Vagina (tissue), 2 donors: ENCODE measurements at regions not wholly inside any gene's neighbourhood (a gene's known extent, or its start where the extent isn't known, plus 50 kb on each side); places are given as distances from the start of the nearest gene placed in this dataset.

Experiments
- DNase-seq, 2 donors: peaks; one replicate each; pipeline ENCODE4 v3.0.0-alpha.2; 2017; ENCODE audit errors: extremely low spot score in 2 of 2
- H3K27ac ChIP-seq: fragments of 200-600 bp; sonication (generic); one replicate; pipeline ENCODE4 v1.5.1; 2019
- H3K27me3 ChIP-seq: fragments of 200-600 bp; sonication (generic); one replicate; pipeline ENCODE4 v1.5.1; 2019
- H3K36me3 ChIP-seq, 2 donors: fragments of 200-600 bp; sonication (generic); one replicate each; pipeline ENCODE4 v1.5.1; 2017 to 2019
- H3K4me1 ChIP-seq: fragments of 200-600 bp; sonication (generic); one replicate; pipeline ENCODE4 v1.5.1; 2019
- H3K4me3 ChIP-seq, 2 donors: fragments of 200-600 bp; sonication (generic); 1 replicate in 1 of 2; 2 replicates in 1 of 2; pipeline ENCODE4 v1.5.1; 2016 to 2019
- H3K9me3 ChIP-seq: fragments of 200-600 bp; sonication (generic); one replicate; pipeline ENCODE4 v1.5.1; 2019
- POLR2A ChIP-seq, 2 donors: fragments of 450-650 bp; IDR thresholded peaks; one replicate each; pipeline ENCODE4 v1.6.1; 2017; ENCODE audit warnings: antibody characterized with exemption in 2 of 2, mild to moderate bottlenecking in 2 of 2, moderate library complexity in 2 of 2
- POLR2AphosphoS5 ChIP-seq, 2 donors: sonication (generic); formaldehyde crosslinking; IDR thresholded peaks; one replicate each; pipeline ENCODE4 v1.9.0; 2017; ENCODE audit warnings: antibody characterized with exemption in 2 of 2, mild to moderate bottlenecking in 2 of 2, low read depth in 1 of 2; ENCODE audit not compliant: insufficient read depth in 1 of 2
- intact Hi-C: fragments of 100-400 bp; cut with DNase I; formaldehyde crosslinking; loops from one replicate; pipeline ENCODE4 v1.15.1; 2023
- TF ChIP-seq, protein P1 (sequence below), 3 experiments: fragments of 450-650 bp in 2 of 3; fragments of 200-600 bp in 1 of 3; sonication (generic) in 1 of 3; IDR thresholded peaks; one replicate each; pipeline ENCODE4 v1.5.1; 2017 to 2019; ENCODE audit warnings: antibody characterized with exemption in 3 of 3, mild to moderate bottlenecking in 2 of 3, moderate library complexity in 2 of 3

DNA sequence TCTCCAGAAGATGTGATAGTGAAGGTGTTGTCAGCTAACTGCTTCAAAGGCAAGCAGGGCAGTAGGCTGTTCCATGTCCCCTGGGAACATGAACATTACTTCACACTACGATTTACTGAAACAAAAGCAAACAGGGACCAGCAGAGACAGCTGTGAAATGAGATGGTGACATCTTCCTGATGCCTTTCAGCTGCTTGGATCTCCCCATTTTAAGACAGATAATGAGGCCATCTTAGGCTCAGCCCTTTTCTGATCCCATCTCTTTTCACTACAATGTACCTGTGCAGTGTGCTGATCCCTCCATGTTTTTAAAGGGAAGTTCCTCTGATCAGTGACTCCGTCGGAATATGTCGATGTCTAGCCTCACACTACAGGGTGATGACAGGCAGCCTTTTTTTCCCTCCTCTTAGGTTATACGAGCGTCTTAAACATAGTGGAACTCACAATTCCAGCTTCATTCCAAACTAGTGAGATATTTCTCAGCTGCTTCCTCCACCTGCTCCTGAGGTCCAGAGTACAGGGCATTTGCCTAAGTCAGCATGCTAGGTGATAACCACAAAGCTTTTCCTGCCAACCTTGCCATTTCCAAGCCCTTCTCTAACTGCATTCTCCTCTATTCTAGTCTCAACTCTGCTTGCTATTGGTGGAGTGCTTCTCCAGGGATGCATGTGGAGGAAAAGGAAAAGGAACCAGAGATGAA, 87.6 kb upstream of the EGLN3 start:
- Histone ChIP-seq H3K27ac (no peak overlapping the region), H3K9me3 (no peaks in the 10 kb centered on the region), H3K4me1 (peaks cover 14% of the 10 kb centered on the region), H3K27me3 (no peaks in the 10 kb centered on the region), H3K36me3 (no peaks in the 10 kb centered on the region), H3K4me3 (no peak overlapping the region)
- intact Hi-C loops = loop anchor here (10.0 kb wide), 1 partner anchor 64 kb away; no protein-coding TSS in a partner anchor
- DNase-seq = no peak
- TF ChIP-seq POLR2AphosphoS5 (IDR thresholded peaks at IDR 0.05; ENCODE audit: insufficient read depth in 1 of 2, low read depth in 1 of 2) (no peak), POLR2A (IDR thresholded peaks at IDR 0.05) (no peak)
- TF ChIP-seq, protein P1, sequence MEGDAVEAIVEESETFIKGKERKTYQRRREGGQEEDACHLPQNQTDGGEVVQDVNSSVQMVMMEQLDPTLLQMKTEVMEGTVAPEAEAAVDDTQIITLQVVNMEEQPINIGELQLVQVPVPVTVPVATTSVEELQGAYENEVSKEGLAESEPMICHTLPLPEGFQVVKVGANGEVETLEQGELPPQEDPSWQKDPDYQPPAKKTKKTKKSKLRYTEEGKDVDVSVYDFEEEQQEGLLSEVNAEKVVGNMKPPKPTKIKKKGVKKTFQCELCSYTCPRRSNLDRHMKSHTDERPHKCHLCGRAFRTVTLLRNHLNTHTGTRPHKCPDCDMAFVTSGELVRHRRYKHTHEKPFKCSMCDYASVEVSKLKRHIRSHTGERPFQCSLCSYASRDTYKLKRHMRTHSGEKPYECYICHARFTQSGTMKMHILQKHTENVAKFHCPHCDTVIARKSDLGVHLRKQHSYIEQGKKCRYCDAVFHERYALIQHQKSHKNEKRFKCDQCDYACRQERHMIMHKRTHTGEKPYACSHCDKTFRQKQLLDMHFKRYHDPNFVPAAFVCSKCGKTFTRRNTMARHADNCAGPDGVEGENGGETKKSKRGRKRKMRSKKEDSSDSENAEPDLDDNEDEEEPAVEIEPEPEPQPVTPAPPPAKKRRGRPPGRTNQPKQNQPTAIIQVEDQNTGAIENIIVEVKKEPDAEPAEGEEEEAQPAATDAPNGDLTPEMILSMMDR (IDR thresholded peaks at IDR 0.05) = no peak

DNA sequence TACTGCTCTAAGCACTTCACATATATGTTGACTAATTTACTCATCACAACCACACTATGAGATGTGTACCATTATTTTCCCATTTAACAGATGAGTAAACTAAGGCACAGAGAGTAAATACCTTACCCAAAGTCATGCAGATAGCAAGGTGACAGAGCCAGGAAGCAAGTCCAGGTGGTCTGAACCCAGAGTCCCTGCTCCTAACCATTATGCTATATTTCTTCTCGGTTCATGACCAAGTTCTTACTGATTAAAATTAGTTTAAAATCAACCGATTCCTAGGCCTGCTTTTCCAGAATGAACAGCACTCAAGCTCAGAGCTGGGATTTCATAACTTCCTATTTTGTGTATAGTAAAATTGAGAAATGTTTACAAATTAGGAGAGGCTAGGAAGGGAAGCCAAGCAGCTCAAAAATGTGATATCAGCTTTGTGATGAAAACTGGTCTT, 85.5 kb upstream of the EGLN3 start:
- TF ChIP-seq POLR2AphosphoS5 (IDR thresholded peaks at IDR 0.05; ENCODE audit: insufficient read depth in 1 of 2, low read depth in 1 of 2) = no peak
- TF ChIP-seq POLR2A (IDR thresholded peaks at IDR 0.05) = no peak
- TF ChIP-seq, protein P1 (IDR thresholded peaks at IDR 0.05) = no peak
- intact Hi-C loops = loop anchor here (10.0 kb wide), 1 partner anchor 62 kb away; no protein-coding TSS in a partner anchor

DNA sequence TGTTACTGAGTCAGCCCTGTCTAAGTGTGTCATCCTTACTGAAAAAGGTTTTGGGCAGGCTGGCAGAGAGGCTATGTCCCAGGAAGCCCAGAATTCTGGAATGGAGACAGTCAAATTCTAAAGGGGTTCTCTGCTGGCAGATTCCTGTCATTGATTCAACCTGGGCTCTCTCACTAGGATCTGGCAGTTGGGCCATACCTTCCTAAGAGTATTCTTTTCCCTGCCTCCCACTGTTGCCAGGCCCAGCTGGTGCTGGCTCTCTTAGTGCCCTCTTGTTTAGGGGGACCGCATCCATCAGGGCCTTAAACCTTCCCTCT, 85.0 kb upstream of the EGLN3 start:
- Histone ChIP-seq H3K4me1 (peaks cover 19% of the 10 kb centered on the region), H3K27ac (peak overlapping the region; percentile 42), H3K9me3 (no peaks in the 10 kb centered on the region), H3K27me3 (no peaks in the 10 kb centered on the region), H3K4me3 (no peak overlapping the region), H3K36me3 (no peaks in the 10 kb centered on the region)
- no peak for DNase-seq
- TF ChIP-seq POLR2A (IDR thresholded peaks at IDR 0.05) = no peak
- TF ChIP-seq POLR2AphosphoS5 (IDR thresholded peaks at IDR 0.05; ENCODE audit: insufficient read depth in 1 of 2, low read depth in 1 of 2) = no peak
- TF ChIP-seq, protein P1 (IDR thresholded peaks at IDR 0.05) = no peak
- intact Hi-C loops = loop anchor here (10.0 kb wide), 1 partner anchor 61 kb away; no protein-coding TSS in a partner anchor

More for the DNA sequence above, 85.5 kb upstream of the EGLN3 start:
- Histone ChIP-seq H3K36me3 (no peaks in the 10 kb centered on the region), H3K4me3 (no peak overlapping the region), H3K27me3 (no peaks in the 10 kb centered on the region), H3K27ac (peak overlapping the region; percentile 42), H3K4me1 (peaks cover 16% of the 10 kb centered on the region), H3K9me3 (no peaks in the 10 kb centered on the region)
- DNase-seq = no peak

DNA sequence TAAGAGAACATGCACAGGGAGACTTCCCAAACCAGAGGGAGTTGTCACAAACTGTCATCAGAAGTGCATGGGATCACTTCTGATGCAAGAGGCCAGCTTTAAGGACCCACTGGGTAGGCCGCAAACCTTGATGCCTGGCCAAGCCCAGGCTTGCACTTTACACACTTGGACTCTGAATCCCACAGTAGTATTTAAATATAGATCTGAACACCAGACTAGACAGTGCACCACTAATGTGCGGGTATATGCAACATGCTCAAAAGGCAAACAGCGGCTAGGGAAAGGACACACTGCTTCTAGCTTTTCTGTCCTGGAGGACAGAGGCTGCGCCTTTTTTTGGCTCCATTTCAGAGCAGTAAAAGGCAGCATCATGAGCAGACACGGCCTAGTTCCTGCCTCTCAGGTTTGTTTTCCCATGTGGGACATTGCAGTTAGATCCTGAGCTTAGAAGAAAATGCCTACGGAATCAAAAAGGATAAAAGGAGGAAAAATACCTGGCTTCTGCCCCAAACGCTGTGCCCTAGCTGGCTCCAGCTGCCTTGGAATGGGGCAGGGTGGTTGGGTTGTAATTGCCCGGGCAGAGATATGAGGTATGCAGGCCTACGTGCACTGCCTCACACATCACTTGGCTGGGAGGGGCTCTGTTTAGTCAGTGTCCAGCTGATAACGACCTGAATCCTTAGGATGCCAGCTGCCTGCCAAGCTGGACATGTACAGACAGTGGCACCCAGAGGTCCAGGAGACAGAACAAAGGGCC, 84.5 kb upstream of the EGLN3 start:
- DNase-seq = no peak
- H3K27me3 ChIP-seq = no peaks in the 10 kb centered on the region
- intact Hi-C loops = loop anchor here (10.0 kb wide), 1 partner anchor 61 kb away; no protein-coding TSS in a partner anchor
- peaks cover 19% of the 10 kb centered on the region for H3K4me1 ChIP-seq
- H3K9me3 ChIP-seq = no peaks in the 10 kb centered on the region
- no peaks in the 10 kb centered on the region for H3K36me3 ChIP-seq
- TF ChIP-seq POLR2A (IDR thresholded peaks at IDR 0.05) (no peak), POLR2AphosphoS5 (IDR thresholded peaks at IDR 0.05; ENCODE audit: insufficient read depth in 1 of 2, low read depth in 1 of 2) (no peak)
- TF ChIP-seq, protein P1 (IDR thresholded peaks at IDR 0.05) = no peak
- H3K27ac ChIP-seq = peak overlapping the region; percentile 42
- H3K4me3 ChIP-seq = no peak overlapping the region
